ENCODE measurements at regions not wholly inside any gene's neighbourhood (a gene's known extent, or its start where the extent isn't known, plus 50 kb on each side); places are given as distances from the start of the nearest gene placed in this dataset.
A peak's percentile ranks its signal among the peaks of the same experiment; 100 is the strongest.

- H3K36me3 ChIP-seq: no peaks in the 10 kb centered on the region
- H3K9me3 ChIP-seq: no peaks in the 10 kb centered on the region
- 79 to 83% methylated on average over 4 of the region's 4 CpGs for WGBS, 2 donors (ENCODE audit: low coverage in 1 of 2)
- in situ Hi-C loops (cut with MboI; ENCODE audit: low pct_ligation_motif_present in 1 of 4, low pct_unique_long_range_greater_than_20kb in 1 of 4, low sequenced_read_pairs in 3 of 4) (no loop called here), intact Hi-C loops (cut with DNase I; ENCODE audit: low total_unique reads) (no loop called here)
- DNase-seq: no peak
- H3K4me3 ChIP-seq: no peak overlapping the region
- no peaks in the 10 kb centered on the region for H3K27me3 ChIP-seq
- H3K4me1 ChIP-seq: peaks cover 0 to 28% (median 5%) of the 10 kb centered on the region in 4 donors
- TF ChIP-seq CTCF (IDR thresholded peaks at IDR 0.05) (no peak), POLR2AphosphoS5 (IDR thresholded peaks at IDR 0.05) (no peak), POLR2A (IDR thresholded peaks at IDR 0.05) (no peak), EP300 (IDR thresholded peaks at IDR 0.05; ENCODE audit: low read depth) (no peak)
- H3K27ac ChIP-seq: no peak overlapping the region
Observed at GRCh38 chr18:61653823-61654551, 238.8 kb downstream of the RNF152 start.

DNA sequence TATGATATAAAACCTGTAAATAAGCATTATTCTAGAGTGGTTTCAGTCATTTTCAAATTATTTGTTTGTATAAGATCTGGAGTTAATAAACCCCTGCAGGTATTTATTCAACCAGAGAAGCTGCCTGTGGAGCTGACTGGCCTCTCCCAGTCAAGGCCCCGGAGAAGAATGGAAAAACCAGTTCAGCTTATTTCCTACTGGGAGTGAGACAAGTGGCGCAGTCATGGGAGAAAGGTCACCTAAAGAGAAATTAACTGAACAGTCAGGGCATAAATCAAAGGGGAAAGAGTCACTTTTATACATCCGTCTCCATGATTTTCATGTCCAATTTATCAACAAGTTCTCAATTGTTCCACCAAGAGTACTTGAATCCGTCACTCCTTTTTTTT is 240.9 kb downstream of the RNF152 start:
- WGBS, 2 donors (ENCODE audit: low coverage in 1 of 2): 59 to 61% methylated on average over 4 of the region's 4 CpGs
- H3K4me1 ChIP-seq: peaks cover 0 to 31% (median 5%) of the 10 kb centered on the region in 4 donors
- TF ChIP-seq POLR2A (IDR thresholded peaks at IDR 0.05): no peak
- peak in 2 of 3 donors; percentile 10 to 39 for TF ChIP-seq POLR2AphosphoS5 (IDR thresholded peaks at IDR 0.05)
- H3K9me3 ChIP-seq: no peaks in the 10 kb centered on the region
- peak overlapping the region; percentile 48 to 77 (median 71) for H3K27ac ChIP-seq
- in situ Hi-C loops (cut with MboI; ENCODE audit: low pct_ligation_motif_present in 1 of 4, low pct_unique_long_range_greater_than_20kb in 1 of 4, low sequenced_read_pairs in 3 of 4) (no loop called here), intact Hi-C loops (cut with DNase I; ENCODE audit: low total_unique reads) (no loop called here)
- no peak overlapping the region for H3K4me3 ChIP-seq
- H3K36me3 ChIP-seq: no peaks in the 10 kb centered on the region
- DNase-seq: peak; percentile 55
- no peaks in the 10 kb centered on the region for H3K27me3 ChIP-seq

DNA sequence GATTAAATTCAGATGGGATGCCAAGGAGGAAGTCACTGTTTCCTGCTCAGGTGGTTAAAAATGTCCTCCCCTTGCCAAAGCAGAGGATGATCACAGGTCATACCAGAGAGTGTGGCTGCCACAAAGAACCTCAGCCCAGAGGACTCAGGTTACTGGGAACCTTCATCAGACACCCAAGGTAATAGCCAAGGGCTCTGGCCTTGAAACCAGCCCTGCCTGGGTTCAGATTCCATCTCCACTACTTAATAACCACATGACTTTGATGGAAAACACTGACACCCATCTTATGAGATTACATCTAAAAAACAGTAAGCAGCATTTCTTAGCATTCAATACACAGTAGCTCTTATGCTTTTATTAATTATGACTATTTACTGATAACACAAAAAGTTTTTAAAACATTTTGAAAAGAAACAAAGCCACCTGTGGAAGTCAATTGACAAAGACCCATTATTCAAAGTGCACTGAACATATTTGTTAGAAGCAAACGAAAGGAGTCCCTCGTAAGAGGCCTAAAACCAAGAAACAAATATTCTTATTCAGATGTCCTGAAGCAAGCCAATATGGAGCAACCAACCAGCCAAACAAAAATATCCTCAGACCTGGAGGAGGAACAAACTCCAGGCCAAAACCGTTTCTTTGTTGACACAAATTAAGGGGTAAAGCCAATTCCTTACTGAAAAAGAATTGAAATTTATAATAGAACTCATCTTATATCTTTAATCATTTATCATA is 241.5 kb downstream of the RNF152 start:
- Histone ChIP-seq H3K4me3 (no peak overlapping the region), H3K27ac (peak overlapping the region; percentile 46 to 77 (median 71)), H3K9me3 (no peaks in the 10 kb centered on the region), H3K36me3 (no peaks in the 10 kb centered on the region), H3K27me3 (no peaks in the 10 kb centered on the region), H3K4me1 (peaks cover 0 to 31% (median 5%) of the 10 kb centered on the region in 4 donors)
- no peak for DNase-seq
- WGBS, 2 donors (ENCODE audit: low coverage in 1 of 2): 57 to 62% methylated on average over 3 of the region's 3 CpGs
- TF ChIP-seq CTCF (IDR thresholded peaks at IDR 0.05): no peak
- no peak for TF ChIP-seq POLR2AphosphoS5 (IDR thresholded peaks at IDR 0.05)
- TF ChIP-seq EP300 (IDR thresholded peaks at IDR 0.05; ENCODE audit: low read depth): no peak
- no peak for TF ChIP-seq POLR2A (IDR thresholded peaks at IDR 0.05)
- in situ Hi-C loops (cut with MboI; ENCODE audit: low pct_ligation_motif_present in 1 of 4, low pct_unique_long_range_greater_than_20kb in 1 of 4, low sequenced_read_pairs in 3 of 4): no loop called here
- intact Hi-C loops (cut with DNase I; ENCODE audit: low total_unique reads): no loop called here

- Histone ChIP-seq H3K4me3 (no peak overlapping the region), H3K4me1 (peaks cover 0 to 11% (median 0%) of the 10 kb centered on the region in 4 donors), H3K27ac (no peak overlapping the region), H3K27me3 (no peaks in the 10 kb centered on the region), H3K9me3 (no peaks in the 10 kb centered on the region), H3K36me3 (no peaks in the 10 kb centered on the region)
- 58 to 69% methylated on average over 3 to 8 of the region's 8 CpGs for WGBS, 2 donors (ENCODE audit: low coverage in 1 of 2)
- in situ Hi-C loops (cut with MboI; ENCODE audit: low pct_ligation_motif_present in 1 of 4, low pct_unique_long_range_greater_than_20kb in 1 of 4, low sequenced_read_pairs in 3 of 4) (no loop called here), intact Hi-C loops (cut with DNase I; ENCODE audit: low total_unique reads) (no loop called here)
- TF ChIP-seq POLR2A (IDR thresholded peaks at IDR 0.05) (no peak), POLR2AphosphoS5 (IDR thresholded peaks at IDR 0.05) (no peak), CTCF (IDR thresholded peaks at IDR 0.05) (no peak), EP300 (IDR thresholded peaks at IDR 0.05; ENCODE audit: low read depth) (no peak)
- DNase-seq: no peak
Observed at GRCh38 chr18:61643884-61644647, 248.7 kb downstream of the RNF152 start.
